ENCODE measurements at regions not wholly inside any gene's neighbourhood (a gene's known extent, or its start where the extent isn't known, plus 50 kb on each side); places are given as distances from the start of the nearest gene placed in this dataset.

- Histone ChIP-seq H3K27me3 (ENCODE audit: insufficient read depth, poor library complexity, severe bottlenecking) (no peaks in the 10 kb centered on the region), H3K4me3 (replicated peaks; ENCODE audit: insufficient read depth, low read length) (no peak overlapping the region), H3K27ac (replicated peaks) (no peak overlapping the region)
- TF ChIP-seq REST (IDR thresholded peaks at IDR 0.05; ENCODE audit: insufficient replicate concordance, low read depth) (no peak), GABPA (IDR thresholded peaks at IDR 0.05; ENCODE audit: low read depth) (no peak), CTCF (IDR thresholded peaks at IDR 0.05; ENCODE audit: insufficient read depth, low read length) (no peak), SPI1 (IDR thresholded peaks at IDR 0.05; ENCODE audit: borderline replicate concordance, low read depth) (no peak), POLR2AphosphoS5 (IDR thresholded peaks at IDR 0.05; ENCODE audit: low read depth) (no peak)
- no peak for DNase-seq (ENCODE audit: low read depth in 1 of 2, low spot score in 1 of 2)
These were observed 467.4 kb upstream of the MPDZ start for GRCh38 chr9:13746876-13747275.

GRCh38 chr9:13744261-13744901 lies 464.9 kb upstream of the MPDZ start:
- no peak for TF ChIP-seq GABPA (IDR thresholded peaks at IDR 0.05; ENCODE audit: low read depth)
- TF ChIP-seq SPI1 (IDR thresholded peaks at IDR 0.05; ENCODE audit: borderline replicate concordance, low read depth) = no peak
- no peak for TF ChIP-seq CTCF (IDR thresholded peaks at IDR 0.05; ENCODE audit: insufficient read depth, low read length)
- TF ChIP-seq REST (IDR thresholded peaks at IDR 0.05; ENCODE audit: insufficient replicate concordance, low read depth) = no peak
- TF ChIP-seq POLR2AphosphoS5 (IDR thresholded peaks at IDR 0.05; ENCODE audit: low read depth) = no peak
- H3K4me3 ChIP-seq (replicated peaks; ENCODE audit: insufficient read depth, low read length) = no peak overlapping the region
- H3K27ac ChIP-seq (replicated peaks) = no peak overlapping the region
- no peak for DNase-seq (ENCODE audit: low read depth in 1 of 2, low spot score in 1 of 2)
- H3K27me3 ChIP-seq (ENCODE audit: insufficient read depth, poor library complexity, severe bottlenecking) = no peaks in the 10 kb centered on the region

- no peak overlapping the region for H3K27ac ChIP-seq (replicated peaks)
- DNase-seq (ENCODE audit: low read depth in 1 of 2, low spot score in 1 of 2) = no peak
- no peak for TF ChIP-seq SPI1 (IDR thresholded peaks at IDR 0.05; ENCODE audit: borderline replicate concordance, low read depth)
- no peak for TF ChIP-seq GABPA (IDR thresholded peaks at IDR 0.05; ENCODE audit: low read depth)
- no peak for TF ChIP-seq REST (IDR thresholded peaks at IDR 0.05; ENCODE audit: insufficient replicate concordance, low read depth)
- TF ChIP-seq POLR2AphosphoS5 (IDR thresholded peaks at IDR 0.05; ENCODE audit: low read depth) = no peak
- TF ChIP-seq CTCF (IDR thresholded peaks at IDR 0.05; ENCODE audit: insufficient read depth, low read length) = no peak
- no peaks in the 10 kb centered on the region for H3K27me3 ChIP-seq (ENCODE audit: insufficient read depth, poor library complexity, severe bottlenecking)
- H3K4me3 ChIP-seq (replicated peaks; ENCODE audit: insufficient read depth, low read length) = no peak overlapping the region
These were observed 458.4 kb upstream of the MPDZ start for GRCh38 chr9:13737885-13738284.
